ENCODE measurements at regions not wholly inside any gene's neighbourhood (a gene's known extent, or its start where the extent isn't known, plus 50 kb on each side); places are given as distances from the start of the nearest gene placed in this dataset.

GRCh38 chr1:58902830-58903513 lies 119.1 kb upstream of the JUN start:
- TF ChIP-seq POLR2AphosphoS5 (IDR thresholded peaks at IDR 0.05) (no peak), MXI1 (conservative IDR thresholded peaks at IDR 0.05; ENCODE audit: poor library complexity, severe bottlenecking) (no peak), EP300 (conservative IDR thresholded peaks at IDR 0.05; ENCODE audit: poor library complexity, severe bottlenecking) (no peak), REST (IDR thresholded peaks at IDR 0.05; ENCODE audit: borderline replicate concordance) (no peak), SMC3 (conservative IDR thresholded peaks at IDR 0.05; ENCODE audit: poor library complexity) (no peak), EZH2 (IDR thresholded peaks at IDR 0.05; ENCODE audit: borderline replicate concordance, insufficient read depth, low read length, poor library complexity, severe bottlenecking) (no peak), RAD21 (conservative IDR thresholded peaks at IDR 0.05) (no peak), TAF1 (IDR thresholded peaks at IDR 0.05; ENCODE audit: low read depth) (no peak), CTCF (IDR thresholded peaks at IDR 0.05; ENCODE audit: poor library complexity, severe bottlenecking) (no peak)
- no peaks in the 10 kb centered on the region for H3K9me3 ChIP-seq (ENCODE audit: low read length)
- no peaks in the 10 kb centered on the region for H3K79me2 ChIP-seq (replicated peaks; ENCODE audit: insufficient read depth, low read length)
- H3K9me2 ChIP-seq (ENCODE audit: insufficient read depth, low read length): no peaks in the 10 kb centered on the region
- no peak overlapping the region for H3K4me2 ChIP-seq (ENCODE audit: low read length)
- H3K36me3 ChIP-seq (ENCODE audit: insufficient read depth, low read length): no peaks in the 10 kb centered on the region
- no peak overlapping the region for H3K27ac ChIP-seq (ENCODE audit: low read length)
- H3K9ac ChIP-seq (ENCODE audit: low read length): no peak overlapping the region
- no peaks in the 10 kb centered on the region for H3F3A ChIP-seq (ENCODE audit: insufficient read depth, low read length, poor library complexity, severe bottlenecking)
- peak overlapping the region; percentile 62 for H3K4me3 ChIP-seq (ENCODE audit: low read length)
- peaks cover 15% of the 10 kb centered on the region for H3K27me3 ChIP-seq (ENCODE audit: insufficient read depth, low read depth, low read length)
- no peaks in the 10 kb centered on the region for H4K20me1 ChIP-seq (ENCODE audit: insufficient read depth)
- H2AFZ ChIP-seq (ENCODE audit: low read depth, low read length): no peak overlapping the region

- H3F3A ChIP-seq (ENCODE audit: insufficient read depth, low read length, poor library complexity, severe bottlenecking): no peaks in the 10 kb centered on the region
- no peaks in the 10 kb centered on the region for H3K36me3 ChIP-seq (ENCODE audit: insufficient read depth, low read length)
- no peak overlapping the region for H3K4me2 ChIP-seq (ENCODE audit: low read length)
- H4K20me1 ChIP-seq (ENCODE audit: insufficient read depth): no peaks in the 10 kb centered on the region
- no peaks in the 10 kb centered on the region for H3K9me2 ChIP-seq (ENCODE audit: insufficient read depth, low read length)
- peaks cover 15% of the 10 kb centered on the region for H3K27me3 ChIP-seq (ENCODE audit: insufficient read depth, low read depth, low read length)
- H3K27ac ChIP-seq (ENCODE audit: low read length): no peak overlapping the region
- TF ChIP-seq RAD21 (conservative IDR thresholded peaks at IDR 0.05): no peak
- TF ChIP-seq EZH2 (IDR thresholded peaks at IDR 0.05; ENCODE audit: borderline replicate concordance, insufficient read depth, low read length, poor library complexity, severe bottlenecking): no peak
- no peaks in the 10 kb centered on the region for H3K9me3 ChIP-seq (ENCODE audit: low read length)
- no peaks in the 10 kb centered on the region for H3K79me2 ChIP-seq (replicated peaks; ENCODE audit: insufficient read depth, low read length)
- peak overlapping the region; percentile 62 for H3K4me3 ChIP-seq (ENCODE audit: low read length)
- peak overlapping the region; percentile 5 for H3K9ac ChIP-seq (ENCODE audit: low read length)
- no peak overlapping the region for H2AFZ ChIP-seq (ENCODE audit: low read depth, low read length)
Observed at GRCh38 chr1:58903514-58904298, 119.9 kb upstream of the JUN start.
